ENCODE measurements at regions not wholly inside any gene's neighbourhood (a gene's known extent, or its start where the extent isn't known, plus 50 kb on each side); places are given as distances from the start of the nearest gene placed in this dataset.

DNA sequence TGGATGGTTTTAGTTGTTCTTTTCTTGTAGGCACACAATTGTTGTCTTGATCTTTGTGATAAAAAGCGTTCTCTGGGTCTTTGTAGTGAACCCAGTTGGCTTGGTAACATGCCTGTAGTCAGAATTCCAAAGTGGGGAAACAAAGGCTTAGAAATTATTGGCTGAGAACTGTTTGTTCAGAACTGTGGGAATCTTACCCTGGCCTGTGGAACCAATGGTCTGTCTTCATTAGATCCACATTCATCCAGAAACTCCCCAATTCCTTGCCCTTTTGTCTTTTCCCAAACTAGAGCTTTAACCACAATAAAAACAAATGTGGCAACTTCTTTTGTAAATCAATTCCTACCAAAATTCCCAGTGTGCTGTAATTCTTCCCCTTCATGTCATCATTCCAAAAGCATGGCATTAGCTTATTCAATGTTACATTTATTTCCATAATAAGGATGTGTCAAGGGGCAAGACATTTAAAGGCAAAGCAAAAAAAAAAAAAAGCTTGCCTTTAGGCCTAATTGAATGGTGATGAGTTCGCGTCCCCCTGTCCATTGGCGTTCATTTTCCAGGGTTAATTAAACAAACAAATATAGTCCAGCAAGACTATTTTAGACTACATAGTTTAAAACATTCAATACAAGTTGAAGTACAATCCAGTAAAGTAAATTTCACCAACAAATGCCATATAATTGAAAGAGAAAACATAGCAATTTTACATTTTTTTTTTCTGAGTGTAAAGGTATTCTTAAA is 249.8 kb upstream of the ZNF608 start:
- Histone ChIP-seq H3K4me2 (ENCODE audit: control insufficient read depth, insufficient read depth) (no peak overlapping the region), H3K79me2 (ENCODE audit: control insufficient read depth, insufficient read depth, low read length) (no peaks in the 10 kb centered on the region), H3K9ac (ENCODE audit: control insufficient read depth, insufficient read depth, low read length) (no peak overlapping the region), H3K4me3 (no peak overlapping the region), H3K36me3 (ENCODE audit: control insufficient read depth in 2 of 2, insufficient read depth in 2 of 2, low read length in 1 of 2) (no peaks in the 10 kb centered on the region), H3K4me1 (ENCODE audit: control insufficient read depth, insufficient read depth, low read length) (no peaks in the 10 kb centered on the region), H4K20me1 (ENCODE audit: control insufficient read depth, insufficient read depth) (no peaks in the 10 kb centered on the region), H3K27ac (ENCODE audit: control insufficient read depth, insufficient read depth) (no peak overlapping the region), H3K9me3 (replicated peaks; ENCODE audit: control insufficient read depth, insufficient read depth, low read length) (no peaks in the 10 kb centered on the region), H3K27me3 (replicated peaks in 1 of 2; ENCODE audit: control insufficient read depth in 2 of 2, insufficient read depth in 2 of 2, low read length in 1 of 2) (no peaks in the 10 kb centered on the region), H2AFZ (ENCODE audit: control insufficient read depth, low read depth, low read length) (no peak overlapping the region)
- SMC1A ChIA-PET (ENCODE audit: uncharacterized antibody, unreplicated experiment), result interaction anchor here (0.7 to 1.7 kb wide), 7 partner anchors 9 to 348 kb away, joined by 3 to 5 read pairs (median 3); no protein-coding TSS in a partner anchor
- in situ Hi-C loops (cut with MboI), result no loop called here
- WGBS (ENCODE audit: insufficient coverage, insufficient replicate concordance, low lambda C conversion rate, missing lambda C conversion rate), result 81% methylated on average over 4 of the region's 4 CpGs
- intact Hi-C loops (cut with micrococcal nuclease; ENCODE audit: unreplicated experiment), result no loop called here
- ATAC-seq (no peak), FAIRE-seq (no peak), DNase-seq (ENCODE audit: low read depth, low spot score) (no peak)
- no TSS peak for BruUV-seq (replicated peaks)
- RAD21 ChIA-PET (ENCODE audit: unreplicated experiment), result interaction anchor here (1.1 kb wide), 1 partner anchor 13 kb away, joined by 3 read pairs; no protein-coding TSS in a partner anchor
- TF ChIP-seq ZNF384 (IDR thresholded peaks at IDR 0.05; ENCODE audit: borderline replicate concordance, low read depth, low read length), result no peak
- TF ChIP-seq SUZ12 (IDR thresholded peaks at IDR 0.05; ENCODE audit: unreplicated experiment), result no peak
- no peak for TF ChIP-seq NRF1 (conservative IDR thresholded peaks at IDR 0.05; ENCODE audit: low read depth, low read length)
- TF ChIP-seq TARDBP (IDR thresholded peaks at IDR 0.05; ENCODE audit: borderline replicate concordance), result no peak
- TF ChIP-seq, protein P1, sequence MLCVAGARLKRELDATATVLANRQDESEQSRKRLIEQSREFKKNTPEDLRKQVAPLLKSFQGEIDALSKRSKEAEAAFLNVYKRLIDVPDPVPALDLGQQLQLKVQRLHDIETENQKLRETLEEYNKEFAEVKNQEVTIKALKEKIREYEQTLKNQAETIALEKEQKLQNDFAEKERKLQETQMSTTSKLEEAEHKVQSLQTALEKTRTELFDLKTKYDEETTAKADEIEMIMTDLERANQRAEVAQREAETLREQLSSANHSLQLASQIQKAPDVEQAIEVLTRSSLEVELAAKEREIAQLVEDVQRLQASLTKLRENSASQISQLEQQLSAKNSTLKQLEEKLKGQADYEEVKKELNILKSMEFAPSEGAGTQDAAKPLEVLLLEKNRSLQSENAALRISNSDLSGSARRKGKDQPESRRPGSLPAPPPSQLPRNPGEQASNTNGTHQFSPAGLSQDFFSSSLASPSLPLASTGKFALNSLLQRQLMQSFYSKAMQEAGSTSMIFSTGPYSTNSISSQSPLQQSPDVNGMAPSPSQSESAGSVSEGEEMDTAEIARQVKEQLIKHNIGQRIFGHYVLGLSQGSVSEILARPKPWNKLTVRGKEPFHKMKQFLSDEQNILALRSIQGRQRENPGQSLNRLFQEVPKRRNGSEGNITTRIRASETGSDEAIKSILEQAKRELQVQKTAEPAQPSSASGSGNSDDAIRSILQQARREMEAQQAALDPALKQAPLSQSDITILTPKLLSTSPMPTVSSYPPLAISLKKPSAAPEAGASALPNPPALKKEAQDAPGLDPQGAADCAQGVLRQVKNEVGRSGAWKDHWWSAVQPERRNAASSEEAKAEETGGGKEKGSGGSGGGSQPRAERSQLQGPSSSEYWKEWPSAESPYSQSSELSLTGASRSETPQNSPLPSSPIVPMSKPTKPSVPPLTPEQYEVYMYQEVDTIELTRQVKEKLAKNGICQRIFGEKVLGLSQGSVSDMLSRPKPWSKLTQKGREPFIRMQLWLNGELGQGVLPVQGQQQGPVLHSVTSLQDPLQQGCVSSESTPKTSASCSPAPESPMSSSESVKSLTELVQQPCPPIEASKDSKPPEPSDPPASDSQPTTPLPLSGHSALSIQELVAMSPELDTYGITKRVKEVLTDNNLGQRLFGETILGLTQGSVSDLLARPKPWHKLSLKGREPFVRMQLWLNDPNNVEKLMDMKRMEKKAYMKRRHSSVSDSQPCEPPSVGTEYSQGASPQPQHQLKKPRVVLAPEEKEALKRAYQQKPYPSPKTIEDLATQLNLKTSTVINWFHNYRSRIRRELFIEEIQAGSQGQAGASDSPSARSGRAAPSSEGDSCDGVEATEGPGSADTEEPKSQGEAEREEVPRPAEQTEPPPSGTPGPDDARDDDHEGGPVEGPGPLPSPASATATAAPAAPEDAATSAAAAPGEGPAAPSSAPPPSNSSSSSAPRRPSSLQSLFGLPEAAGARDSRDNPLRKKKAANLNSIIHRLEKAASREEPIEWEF (IDR thresholded peaks at IDR 0.05; ENCODE audit: insufficient replicate concordance, low read depth, low read length), result no peak
- TF ChIP-seq BACH1 (IDR thresholded peaks at IDR 0.05; ENCODE audit: borderline replicate concordance), result no peak
- TF ChIP-seq HDGF (IDR thresholded peaks at IDR 0.05), result no peak
- TF ChIP-seq STAT1 (conservative IDR thresholded peaks at IDR 0.05), result no peak
- TF ChIP-seq RFX5 (IDR thresholded peaks at IDR 0.05; ENCODE audit: low read depth, low read length), result no peak
- no peak for TF ChIP-seq ZNF24 (IDR thresholded peaks at IDR 0.05)
- TF ChIP-seq NR2F1 (conservative IDR thresholded peaks at IDR 0.05), result no peak
- no peak for TF ChIP-seq BHLHE40 (IDR thresholded peaks at IDR 0.05; ENCODE audit: borderline replicate concordance in 1 of 2, low read depth in 2 of 2, low read length in 1 of 2)
- no peak for TF ChIP-seq NBN (IDR thresholded peaks at IDR 0.05)
- no peak for TF ChIP-seq SP1 (IDR thresholded peaks at IDR 0.05; ENCODE audit: low read depth, low read length)
- no peak for TF ChIP-seq PAX8 (IDR thresholded peaks at IDR 0.05)
- TF ChIP-seq CBFB (IDR thresholded peaks at IDR 0.05; ENCODE audit: low read depth), result no peak
- no peak for TF ChIP-seq TCF7 (IDR thresholded peaks at IDR 0.05; ENCODE audit: borderline replicate concordance)
- TF ChIP-seq JUND (IDR thresholded peaks at IDR 0.05; ENCODE audit: low read depth, low read length), result no peak
- no peak for TF ChIP-seq CTCF (IDR thresholded peaks at IDR 0.05 in 2 of 3, conservative IDR thresholded peaks at IDR 0.05 in 1 of 3; ENCODE audit: control insufficient read depth in 2 of 3, extremely low read depth in 1 of 3, insufficient read depth in 1 of 3, low read depth in 3 of 3, low read length in 3 of 3)
- no peak for TF ChIP-seq MXI1 (IDR thresholded peaks at IDR 0.05; ENCODE audit: low read depth, low read length)
- CTCF ChIA-PET, result interaction anchor here (1.7 kb wide), 1 partner anchor 9 kb away, joined by 4 read pairs; no protein-coding TSS in a partner anchor
- POLR2A ChIA-PET, result interaction anchor here (0.6 to 1.4 kb wide), 3 partner anchors 15 to 86 kb away, joined by 3 to 4 read pairs (median 3); no protein-coding TSS in a partner anchor

Data from GM12878 (cell line).